ENCODE measurements at regions not wholly inside any gene's neighbourhood (a gene's known extent, or its start where the extent isn't known, plus 50 kb on each side); places are given as distances from the start of the nearest gene placed in this dataset.

- in situ Hi-C loops (cut with HindIII; ENCODE audit: low pct_unique_long_range_greater_than_20kb, low sequenced_read_pairs) (no loop called here), intact Hi-C loops (cut with micrococcal nuclease; ENCODE audit: unreplicated experiment) (no loop called here)
- peaks cover 3% of the 10 kb centered on the region; the same call in 1 of the 2 replicates for H3K27me3 ChIP-seq (ENCODE audit: control insufficient read depth, insufficient read depth, low read length)
- H3K27ac ChIP-seq (ENCODE audit: low read length) = no peak overlapping the region
- DNase-seq (ENCODE audit: low read depth, low spot score) (no peak), ATAC-seq (no peak)
- CTCF ChIA-PET = no interaction called here
- TF ChIP-seq, protein P1, sequence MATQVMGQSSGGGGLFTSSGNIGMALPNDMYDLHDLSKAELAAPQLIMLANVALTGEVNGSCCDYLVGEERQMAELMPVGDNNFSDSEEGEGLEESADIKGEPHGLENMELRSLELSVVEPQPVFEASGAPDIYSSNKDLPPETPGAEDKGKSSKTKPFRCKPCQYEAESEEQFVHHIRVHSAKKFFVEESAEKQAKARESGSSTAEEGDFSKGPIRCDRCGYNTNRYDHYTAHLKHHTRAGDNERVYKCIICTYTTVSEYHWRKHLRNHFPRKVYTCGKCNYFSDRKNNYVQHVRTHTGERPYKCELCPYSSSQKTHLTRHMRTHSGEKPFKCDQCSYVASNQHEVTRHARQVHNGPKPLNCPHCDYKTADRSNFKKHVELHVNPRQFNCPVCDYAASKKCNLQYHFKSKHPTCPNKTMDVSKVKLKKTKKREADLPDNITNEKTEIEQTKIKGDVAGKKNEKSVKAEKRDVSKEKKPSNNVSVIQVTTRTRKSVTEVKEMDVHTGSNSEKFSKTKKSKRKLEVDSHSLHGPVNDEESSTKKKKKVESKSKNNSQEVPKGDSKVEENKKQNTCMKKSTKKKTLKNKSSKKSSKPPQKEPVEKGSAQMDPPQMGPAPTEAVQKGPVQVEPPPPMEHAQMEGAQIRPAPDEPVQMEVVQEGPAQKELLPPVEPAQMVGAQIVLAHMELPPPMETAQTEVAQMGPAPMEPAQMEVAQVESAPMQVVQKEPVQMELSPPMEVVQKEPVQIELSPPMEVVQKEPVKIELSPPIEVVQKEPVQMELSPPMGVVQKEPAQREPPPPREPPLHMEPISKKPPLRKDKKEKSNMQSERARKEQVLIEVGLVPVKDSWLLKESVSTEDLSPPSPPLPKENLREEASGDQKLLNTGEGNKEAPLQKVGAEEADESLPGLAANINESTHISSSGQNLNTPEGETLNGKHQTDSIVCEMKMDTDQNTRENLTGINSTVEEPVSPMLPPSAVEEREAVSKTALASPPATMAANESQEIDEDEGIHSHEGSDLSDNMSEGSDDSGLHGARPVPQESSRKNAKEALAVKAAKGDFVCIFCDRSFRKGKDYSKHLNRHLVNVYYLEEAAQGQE (IDR thresholded peaks at IDR 0.05; ENCODE audit: insufficient read depth in 1 of 2, low read depth in 2 of 2, low read length in 1 of 2) = no peak
- TF ChIP-seq SIN3A (IDR thresholded peaks at IDR 0.05; ENCODE audit: borderline replicate concordance, insufficient read depth, low read depth, low read length) (no peak), POLR2AphosphoS5 (IDR thresholded peaks at IDR 0.05; ENCODE audit: low read depth, low read length) (no peak), TCF7L2 (IDR thresholded peaks at IDR 0.05; ENCODE audit: low read depth, low read length) (no peak), CTCF (IDR thresholded peaks at IDR 0.05) (no peak)
- no peak overlapping the region for H3K4me3 ChIP-seq (ENCODE audit: low read depth in 2 of 2, low read length in 2 of 2)
- no peaks in the 10 kb centered on the region for H3K36me3 ChIP-seq (ENCODE audit: control insufficient read depth, insufficient read depth, low read length)
- no peaks in the 10 kb centered on the region for H3K4me1 ChIP-seq (ENCODE audit: control insufficient read depth, insufficient read depth, low read length)
- POLR2A ChIA-PET = no interaction called here
- H3K9me3 ChIP-seq (ENCODE audit: control insufficient read depth, insufficient read depth, low read depth, low read length) = no peaks in the 10 kb centered on the region
- no TSS peak for BruUV-seq (replicated peaks)
Observed at GRCh38 chr2:235305678-235306077, 188.2 kb upstream of the AGAP1 start.

GRCh38 chr2:235311044-235311443, 182.8 kb upstream of the AGAP1 start:
- Histone ChIP-seq H3K27me3 (ENCODE audit: control insufficient read depth, insufficient read depth, low read length) (no peaks in the 10 kb centered on the region), H3K4me3 (ENCODE audit: low read depth in 2 of 2, low read length in 2 of 2) (no peak overlapping the region), H3K27ac (ENCODE audit: low read length) (no peak overlapping the region), H3K36me3 (ENCODE audit: control insufficient read depth, insufficient read depth, low read length) (no peaks in the 10 kb centered on the region), H3K4me1 (ENCODE audit: control insufficient read depth, insufficient read depth, low read length) (no peaks in the 10 kb centered on the region), H3K9me3 (ENCODE audit: control insufficient read depth, insufficient read depth, low read depth, low read length) (no peaks in the 10 kb centered on the region)
- TF ChIP-seq, protein P1 (IDR thresholded peaks at IDR 0.05; ENCODE audit: insufficient read depth in 1 of 2, low read depth in 2 of 2, low read length in 1 of 2) = no peak
- TF ChIP-seq SIN3A (IDR thresholded peaks at IDR 0.05; ENCODE audit: borderline replicate concordance, insufficient read depth, low read depth, low read length) (no peak), TCF7L2 (IDR thresholded peaks at IDR 0.05; ENCODE audit: low read depth, low read length) (no peak), POLR2AphosphoS5 (IDR thresholded peaks at IDR 0.05; ENCODE audit: low read depth, low read length) (no peak), CTCF (IDR thresholded peaks at IDR 0.05) (no peak)
- CTCF ChIA-PET = no interaction called here
- ATAC-seq = no peak
- POLR2A ChIA-PET = no interaction called here
- intact Hi-C loops (cut with micrococcal nuclease; ENCODE audit: unreplicated experiment) (no loop called here), in situ Hi-C loops (cut with HindIII; ENCODE audit: low pct_unique_long_range_greater_than_20kb, low sequenced_read_pairs) (no loop called here)
- no TSS peak for BruUV-seq (replicated peaks)
- DNase-seq (ENCODE audit: low read depth, low spot score) = no peak
